RKO (cell line): ENCODE measurements at regions not wholly inside any gene's neighbourhood (a gene's known extent, or its start where the extent isn't known, plus 50 kb on each side); places are given as distances from the start of the nearest gene placed in this dataset.
A peak's percentile ranks its signal among the peaks of the same experiment; 100 is the strongest.
"Not testable (repeated sequence)": the region's sequence is repeated elsewhere in the genome, so short reads cannot be mapped to it uniquely, and the experiment has no call there.

ENCODE experiments used
- DNase-seq: peaks from one replicate; pipeline ENCODE4 v3.0.0-alpha.2; 2016; ENCODE audit warnings: low spot score

- no peak for DNase-seq
Measured at GRCh38 chr21:15203740-15204139, 138.9 kb upstream of the NRIP1 start.

DNA sequence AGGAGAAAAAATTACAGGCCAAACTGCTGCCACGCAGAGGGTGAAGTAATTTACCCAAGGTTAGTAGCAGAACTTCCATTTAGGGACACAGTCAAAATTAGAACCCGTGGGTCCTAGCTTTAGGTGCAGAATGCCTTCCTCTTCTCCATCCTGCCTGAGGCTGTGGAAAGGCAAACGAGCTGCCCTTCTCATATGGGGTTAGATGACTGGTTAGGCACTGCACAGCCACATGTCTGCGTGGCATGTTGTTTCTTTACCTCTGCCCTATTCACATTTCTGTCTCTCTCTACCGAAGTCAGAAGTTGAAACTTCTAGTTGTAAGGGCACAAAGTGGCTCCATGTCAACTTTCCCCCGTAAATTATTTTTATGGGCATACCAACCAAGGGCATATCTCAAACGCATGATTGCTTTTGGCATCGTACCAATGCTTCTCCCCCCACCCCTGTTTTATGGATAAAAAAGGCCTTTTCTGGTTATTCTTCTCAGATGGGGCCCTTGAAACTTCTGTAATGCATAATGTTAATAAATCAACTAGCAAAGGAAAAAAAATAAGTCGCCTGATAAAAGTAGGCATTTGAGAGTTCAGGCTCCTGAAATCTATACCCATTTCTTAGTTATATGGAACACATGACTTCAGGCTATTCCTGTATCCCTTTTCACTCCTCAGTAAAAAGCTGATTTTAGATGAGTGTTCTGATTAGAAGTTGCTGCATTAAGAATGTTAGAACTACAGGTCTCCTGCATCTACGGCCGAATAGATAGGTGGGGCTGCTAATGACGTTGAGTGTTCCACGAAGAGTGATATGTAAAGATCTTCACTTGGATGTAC is 139.6 kb upstream of the NRIP1 start:
- no peak for DNase-seq

- DNase-seq: no peak
Measured at GRCh38 chr21:15204970-15205286, 140.1 kb upstream of the NRIP1 start.

- DNase-seq: no peak
Measured at GRCh38 chr21:15206514-15206913, 141.7 kb upstream of the NRIP1 start.

DNA sequence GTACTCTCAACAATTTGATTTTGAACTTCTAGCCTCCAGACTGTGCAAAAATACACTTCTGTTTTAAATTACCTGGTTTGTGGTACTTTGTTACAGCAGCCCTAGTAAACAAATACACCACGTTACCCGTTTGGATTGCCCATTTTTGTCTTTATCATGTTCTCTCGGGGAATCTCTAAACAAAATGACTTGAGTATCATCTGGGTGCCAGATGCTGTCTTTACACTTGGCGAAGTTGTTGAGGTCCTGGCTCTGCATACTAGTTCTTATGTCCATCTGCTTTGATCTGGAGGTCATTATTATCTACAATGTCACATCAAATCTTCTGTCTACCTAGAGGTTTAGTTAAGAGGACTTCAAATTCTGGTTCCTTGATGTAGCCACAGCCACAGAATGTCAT is 142.4 kb upstream of the NRIP1 start:
- DNase-seq: no peak

DNA sequence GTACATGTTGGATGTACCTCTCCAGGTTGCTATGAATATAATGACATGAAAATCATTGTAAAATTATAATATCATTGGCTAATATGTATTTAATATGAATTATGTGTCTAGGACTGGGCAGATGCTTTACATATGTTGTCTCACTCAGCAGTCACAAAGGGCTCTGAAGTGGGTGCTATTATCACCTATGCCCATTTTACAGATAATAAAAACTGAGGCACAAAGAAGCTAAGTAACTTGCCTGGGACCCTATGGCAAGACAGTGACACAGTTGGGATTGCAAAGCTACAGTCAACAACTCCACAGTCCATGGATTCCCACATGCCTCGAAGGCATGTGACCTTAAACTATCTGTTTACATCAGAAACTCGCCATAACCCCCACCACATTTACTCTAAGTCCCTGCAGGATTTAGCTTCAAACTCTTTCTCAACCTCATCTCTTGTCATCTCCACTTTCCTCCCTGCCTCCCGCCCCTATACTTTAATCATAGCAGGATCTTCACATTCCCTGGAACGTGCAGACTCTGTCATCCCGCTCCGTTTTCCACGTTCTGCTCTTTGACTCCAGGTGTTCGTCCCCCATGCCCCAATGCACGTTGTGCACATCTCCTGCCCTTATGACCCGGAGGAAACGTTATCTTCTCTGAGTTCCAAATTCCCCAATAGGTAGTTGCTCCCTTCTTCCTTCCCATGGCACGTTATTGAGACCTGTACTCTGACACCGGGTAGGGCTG is 143.0 kb upstream of the NRIP1 start:
- no peak for DNase-seq

DNA sequence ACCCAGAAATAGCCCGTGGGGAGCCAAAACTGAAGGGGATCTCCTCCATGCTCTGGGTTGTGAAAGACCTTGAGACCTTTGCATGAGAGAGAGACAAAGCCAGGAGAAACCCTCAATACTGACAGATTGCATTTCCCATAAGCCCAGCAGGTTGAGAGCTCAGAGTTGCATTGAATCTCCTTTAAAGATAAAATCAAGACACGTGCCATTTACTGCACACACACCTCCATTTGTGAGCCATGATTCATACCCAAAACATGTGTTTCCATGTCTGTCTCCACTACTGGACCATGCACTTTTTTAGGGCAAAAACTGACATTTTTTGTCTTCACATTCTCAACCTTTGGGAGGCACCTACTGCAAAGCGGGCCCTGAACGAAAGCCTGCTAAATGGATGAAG is 144.0 kb upstream of the NRIP1 start:
- DNase-seq: no peak

DNA sequence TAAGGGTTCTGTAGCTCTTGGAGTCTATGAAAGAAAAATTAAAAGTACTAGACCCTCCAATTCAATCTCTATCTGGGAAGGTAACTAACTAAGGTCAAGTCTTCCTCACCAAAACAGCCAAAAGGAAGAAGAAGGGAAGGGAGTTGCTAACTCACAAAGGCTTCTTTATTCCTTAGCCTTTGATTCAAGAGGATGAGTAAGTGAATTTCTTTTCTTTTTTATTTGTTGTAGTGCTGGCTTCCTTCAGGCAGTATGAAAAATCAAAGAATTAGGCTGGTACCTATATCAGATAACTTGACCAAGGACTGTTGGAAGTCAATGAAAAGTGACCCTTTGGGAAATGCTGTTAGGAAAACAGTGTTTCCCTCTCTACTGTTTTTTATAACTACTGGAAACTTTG is 144.4 kb upstream of the NRIP1 start:
- DNase-seq: no peak

- no peak for DNase-seq
Measured at GRCh38 chr21:15210235-15210678, 145.5 kb upstream of the NRIP1 start.

DNA sequence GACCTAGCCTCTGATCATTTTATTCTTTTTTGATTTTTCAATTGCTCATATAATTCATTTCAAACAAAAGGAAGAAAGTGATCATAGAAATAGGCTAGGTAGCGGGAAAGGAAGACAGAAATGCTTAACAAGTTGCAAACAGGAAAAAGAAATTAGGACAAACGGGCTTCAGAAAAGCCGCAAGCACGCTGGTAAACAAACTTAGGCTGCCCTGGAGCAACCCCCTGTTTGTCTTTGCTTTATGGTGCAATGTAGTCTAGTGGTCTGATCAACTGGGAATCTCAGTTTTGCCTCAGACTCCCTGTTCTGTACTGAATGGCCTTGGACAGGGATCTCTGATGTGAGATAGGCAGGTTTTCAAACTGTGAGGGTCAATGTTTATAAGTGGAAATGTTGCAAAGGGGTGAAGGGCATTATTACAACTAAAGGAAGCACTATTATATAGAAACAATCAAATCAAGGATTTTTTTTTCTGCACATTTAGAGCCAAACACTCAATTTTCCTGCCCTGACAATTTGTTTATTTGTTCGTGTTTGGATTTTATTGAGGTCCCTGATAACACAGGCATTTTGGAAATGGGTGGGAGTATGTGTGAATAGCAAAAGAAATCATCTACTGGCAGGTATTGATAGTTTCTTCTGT is 146.8 kb upstream of the NRIP1 start:
- no peak for DNase-seq

DNA sequence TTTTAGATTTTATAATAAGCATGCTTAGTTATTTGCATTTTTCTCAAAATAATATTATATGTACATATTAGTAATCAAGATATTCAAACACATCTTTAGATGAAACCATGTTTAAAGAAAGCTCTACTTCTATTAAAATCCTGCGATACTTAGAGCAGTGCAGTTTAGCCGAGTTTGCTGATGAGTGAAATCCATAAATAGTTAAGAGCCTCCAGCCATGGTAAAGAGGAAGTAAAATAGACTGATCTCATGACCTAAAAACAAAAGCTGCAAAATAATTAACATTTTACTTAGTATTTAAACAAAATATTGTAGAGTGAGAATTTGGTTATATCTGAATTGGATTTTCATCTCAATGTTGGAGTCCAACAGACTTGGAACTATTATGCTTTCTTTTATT is 147.4 kb upstream of the NRIP1 start:
- DNase-seq: no peak

DNA sequence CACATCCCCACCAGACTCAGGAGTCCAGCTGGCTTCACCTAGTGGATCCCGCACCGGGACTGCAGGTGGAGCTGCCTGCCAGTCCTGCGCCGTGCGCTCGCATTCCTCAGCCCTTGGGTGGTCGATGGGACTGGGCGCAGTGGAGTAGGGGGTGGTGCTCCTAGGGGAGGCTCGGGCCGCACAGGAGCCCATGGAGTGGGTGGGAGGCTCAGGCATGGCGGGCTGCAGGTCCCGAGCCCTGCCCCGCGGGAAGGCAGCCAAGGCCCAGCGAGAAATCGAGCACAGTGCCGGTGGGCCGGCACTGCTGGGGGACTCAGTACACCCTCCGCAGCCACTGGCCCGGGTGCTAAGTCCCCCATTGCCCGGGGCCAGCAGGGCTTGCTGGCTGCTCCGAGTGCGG is 153.7 kb upstream of the NRIP1 start:
- DNase-seq: not testable (repeated sequence)

GRCh38 chr21:15219039-15219438 is 154.2 kb upstream of the NRIP1 start:
- no peak for DNase-seq

DNA sequence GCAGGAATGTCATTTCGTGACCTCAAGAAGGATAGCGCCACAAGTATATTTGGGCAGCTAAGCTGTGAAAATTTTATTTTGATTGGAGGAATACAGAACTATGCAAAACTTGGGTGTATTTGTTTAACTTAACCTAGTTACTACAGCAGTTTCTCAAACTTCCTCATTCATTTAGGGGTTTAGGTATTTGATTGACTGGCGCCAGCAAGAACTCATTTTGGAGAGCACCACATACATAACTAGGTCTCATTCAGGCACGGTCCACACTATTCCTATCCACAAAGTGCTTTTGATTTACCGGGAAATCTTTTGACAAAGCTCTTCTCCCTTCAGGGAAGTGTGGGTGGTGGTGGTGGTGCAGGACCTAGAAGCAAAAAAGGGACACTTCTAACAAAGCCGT is 155.1 kb upstream of the NRIP1 start:
- no peak for DNase-seq

- no peak for DNase-seq
Measured at GRCh38 chr21:15221799-15222386, 157.1 kb upstream of the NRIP1 start.

DNA sequence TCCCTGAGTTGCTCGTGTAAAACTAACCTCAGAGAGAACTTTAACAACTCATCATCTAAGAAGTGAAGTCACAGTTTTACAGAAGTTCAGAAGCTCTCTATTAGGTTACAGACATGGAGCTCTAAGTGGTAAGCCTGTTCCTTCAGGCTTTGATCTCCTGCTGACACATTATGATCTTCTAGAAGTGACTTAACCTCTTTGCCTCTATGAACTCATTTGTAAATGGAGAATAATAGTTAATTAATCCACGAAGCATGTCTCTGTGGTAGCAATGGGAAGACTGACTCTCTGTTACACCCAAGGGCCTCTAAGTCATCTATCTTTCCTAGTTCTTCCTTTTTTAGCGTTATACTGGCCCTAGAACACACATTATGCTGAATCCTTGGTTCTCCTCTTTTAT is 157.9 kb upstream of the NRIP1 start:
- no peak for DNase-seq

DNA sequence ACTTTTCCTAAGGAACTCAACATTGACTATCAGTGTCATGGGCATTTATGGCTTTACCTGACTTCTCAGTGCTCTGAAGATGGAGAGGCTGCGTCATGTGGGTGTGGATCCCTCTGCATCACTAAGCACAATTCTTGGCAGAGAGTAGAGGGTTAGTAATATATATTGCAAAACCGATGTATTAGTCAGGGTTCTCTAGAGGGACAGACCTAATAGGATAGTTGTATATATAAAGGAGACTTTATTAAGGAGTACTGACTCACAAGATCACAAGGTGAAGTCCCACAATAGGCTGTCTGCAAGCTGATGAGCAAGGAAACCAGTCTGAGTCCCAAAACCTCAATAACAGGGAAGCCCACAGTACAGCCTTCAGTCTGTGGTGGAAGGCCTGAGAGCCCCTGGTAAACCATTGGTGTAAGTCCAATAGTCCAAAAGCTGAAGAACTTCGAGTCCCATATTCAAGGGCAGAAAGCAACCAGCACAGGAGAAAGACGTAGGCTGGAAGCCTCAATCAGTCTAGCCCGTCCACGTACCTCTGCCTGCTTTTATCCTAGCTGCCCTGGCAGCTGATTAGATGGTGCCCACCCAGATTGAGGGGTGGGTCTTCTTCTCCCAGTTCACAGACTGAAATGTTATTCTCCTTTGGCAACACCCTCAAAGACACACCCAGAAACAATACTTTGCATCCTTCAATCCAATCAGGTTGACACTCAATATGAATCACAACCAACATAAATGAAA is 159.7 kb upstream of the NRIP1 start:
- peak; percentile 28 for DNase-seq

DNA sequence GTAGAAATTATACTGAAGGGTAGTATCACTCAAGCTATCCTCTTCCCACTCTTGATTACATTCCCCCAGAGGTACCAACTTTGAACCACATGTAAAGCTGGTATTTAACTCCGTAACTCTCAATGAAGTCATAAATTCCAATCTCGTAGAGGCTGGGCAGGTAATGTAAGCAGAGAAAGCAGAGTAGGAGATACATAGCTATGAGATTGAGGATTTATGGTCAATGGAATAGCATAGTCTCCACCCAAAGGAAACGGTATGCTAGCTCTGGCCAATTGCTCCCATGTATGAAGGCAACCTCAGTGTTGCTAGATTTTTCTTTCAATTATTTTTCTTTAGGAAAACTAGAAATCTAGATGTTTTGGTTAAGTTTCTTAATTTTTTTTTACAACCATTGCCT is 163.1 kb upstream of the NRIP1 start:
- DNase-seq: no peak

GRCh38 chr21:15229390-15229789 is 164.6 kb upstream of the NRIP1 start:
- no peak for DNase-seq

GRCh38 chr21:15233611-15234010 is 168.8 kb upstream of the NRIP1 start:
- DNase-seq: no peak

- no peak for DNase-seq
Measured at GRCh38 chr21:15236111-15236510, 171.3 kb upstream of the NRIP1 start.

- DNase-seq: no peak
Measured at GRCh38 chr21:15240848-15241247, 176.0 kb upstream of the NRIP1 start.
